ENCODE measurements at regions not wholly inside any gene's neighbourhood (a gene's known extent, or its start where the extent isn't known, plus 50 kb on each side); places are given as distances from the start of the nearest gene placed in this dataset.

DNA sequence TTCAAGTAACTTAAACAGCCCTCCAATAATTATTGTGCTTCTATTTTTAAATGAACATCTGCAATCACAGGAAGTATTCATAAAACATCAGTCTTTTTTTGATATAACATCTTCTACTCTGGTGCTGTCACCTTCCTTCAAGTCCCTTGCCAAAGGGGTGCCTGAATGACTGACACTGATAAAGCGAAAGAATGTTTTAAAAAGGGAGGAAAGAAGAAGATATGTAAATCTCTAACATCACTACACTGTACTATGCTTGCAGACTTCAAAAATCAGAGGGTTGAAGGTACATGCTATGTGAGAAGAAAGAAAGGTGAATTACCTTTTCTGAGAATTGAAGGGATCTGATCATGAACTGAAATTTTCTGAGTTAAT is 253.7 kb downstream of the ZPLD1 start:
- TF ChIP-seq, protein P1, sequence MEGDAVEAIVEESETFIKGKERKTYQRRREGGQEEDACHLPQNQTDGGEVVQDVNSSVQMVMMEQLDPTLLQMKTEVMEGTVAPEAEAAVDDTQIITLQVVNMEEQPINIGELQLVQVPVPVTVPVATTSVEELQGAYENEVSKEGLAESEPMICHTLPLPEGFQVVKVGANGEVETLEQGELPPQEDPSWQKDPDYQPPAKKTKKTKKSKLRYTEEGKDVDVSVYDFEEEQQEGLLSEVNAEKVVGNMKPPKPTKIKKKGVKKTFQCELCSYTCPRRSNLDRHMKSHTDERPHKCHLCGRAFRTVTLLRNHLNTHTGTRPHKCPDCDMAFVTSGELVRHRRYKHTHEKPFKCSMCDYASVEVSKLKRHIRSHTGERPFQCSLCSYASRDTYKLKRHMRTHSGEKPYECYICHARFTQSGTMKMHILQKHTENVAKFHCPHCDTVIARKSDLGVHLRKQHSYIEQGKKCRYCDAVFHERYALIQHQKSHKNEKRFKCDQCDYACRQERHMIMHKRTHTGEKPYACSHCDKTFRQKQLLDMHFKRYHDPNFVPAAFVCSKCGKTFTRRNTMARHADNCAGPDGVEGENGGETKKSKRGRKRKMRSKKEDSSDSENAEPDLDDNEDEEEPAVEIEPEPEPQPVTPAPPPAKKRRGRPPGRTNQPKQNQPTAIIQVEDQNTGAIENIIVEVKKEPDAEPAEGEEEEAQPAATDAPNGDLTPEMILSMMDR (IDR thresholded peaks at IDR 0.05) = no peak
- TF ChIP-seq EZH2 (IDR thresholded peaks at IDR 0.05) (no peak), EZH2phosphoT487 (IDR thresholded peaks at IDR 0.05) (no peak)
- H3K4me1 Mint-ChIP-seq = peaks cover 12% of the 10 kb centered on the region
- Histone ChIP-seq H3K9ac (no peak overlapping the region), H3K27ac (peak overlapping the region; percentile 64), H3K4me3 (no peak overlapping the region), H3K36me3 (no peaks in the 10 kb centered on the region), H3K27me3 (no peaks in the 10 kb centered on the region), H3K4me1 (peaks cover 26% of the 10 kb centered on the region), H4K20me1 (ENCODE audit: low read depth) (no peaks in the 10 kb centered on the region), H2AFZ (replicated peaks) (no peak overlapping the region), H3K4me2 (peak overlapping the region; percentile 56), H3K79me2 (ENCODE audit: low read depth) (no peaks in the 10 kb centered on the region), H3K9me3 (ENCODE audit: low read depth) (no peaks in the 10 kb centered on the region), H3F3A (ENCODE audit: low read depth) (peaks cover 34% of the 10 kb centered on the region)
- H3K9me3 Mint-ChIP-seq = no peaks in the 10 kb centered on the region
- H3K4me3 Mint-ChIP-seq = no peak overlapping the region
- no peaks in the 10 kb centered on the region for H3K27me3 Mint-ChIP-seq (ENCODE audit: insufficient read depth, low read depth)
- no peak for DNase-seq (ENCODE audit: low spot score)
- H3K27ac Mint-ChIP-seq = no peak overlapping the region
- no peaks in the 10 kb centered on the region for H3K36me3 Mint-ChIP-seq

DNA sequence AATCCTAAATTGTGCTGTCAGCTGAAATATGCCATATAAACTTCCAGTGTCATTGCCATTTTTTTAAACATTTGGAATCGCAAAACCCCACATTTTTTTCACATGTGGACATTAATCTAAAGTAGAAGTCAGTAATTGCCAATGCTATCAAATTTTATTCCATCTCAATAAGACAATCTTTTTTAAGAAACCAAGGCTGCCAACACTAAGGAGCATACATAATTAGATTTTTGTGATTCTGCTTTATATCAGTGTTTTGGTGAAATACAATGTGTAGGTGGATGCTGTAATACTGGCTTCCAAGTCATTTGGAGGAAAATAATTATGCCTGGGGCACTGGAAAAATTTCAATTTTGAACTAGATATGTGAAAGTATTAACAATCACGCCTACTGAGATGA is 256.7 kb downstream of the ZPLD1 start:
- Mint-ChIP-seq H3K4me3 (no peak overlapping the region), H3K27me3 (ENCODE audit: insufficient read depth, low read depth) (no peaks in the 10 kb centered on the region), H3K4me1 (peaks cover 12% of the 10 kb centered on the region), H3K9me3 (peaks cover 2% of the 10 kb centered on the region), H3K27ac (no peak overlapping the region), H3K36me3 (no peaks in the 10 kb centered on the region)
- Histone ChIP-seq H3K27me3 (no peaks in the 10 kb centered on the region), H3K9me3 (ENCODE audit: low read depth) (no peaks in the 10 kb centered on the region), H3K27ac (no peak overlapping the region), H2AFZ (replicated peaks) (peak overlapping the region; percentile 47), H3K36me3 (no peaks in the 10 kb centered on the region), H3K4me1 (peaks cover 22% of the 10 kb centered on the region), H4K20me1 (ENCODE audit: low read depth) (no peaks in the 10 kb centered on the region), H3K79me2 (ENCODE audit: low read depth) (no peaks in the 10 kb centered on the region), H3K4me2 (no peak overlapping the region), H3K4me3 (no peak overlapping the region), H3F3A (ENCODE audit: low read depth) (peaks cover 32% of the 10 kb centered on the region), H3K9ac (no peak overlapping the region)
- TF ChIP-seq EZH2phosphoT487 (IDR thresholded peaks at IDR 0.05) = no peak
- TF ChIP-seq, protein P1 (IDR thresholded peaks at IDR 0.05) = no peak
- no peak for TF ChIP-seq EZH2 (IDR thresholded peaks at IDR 0.05)
- no peak for DNase-seq (ENCODE audit: low spot score)

DNA sequence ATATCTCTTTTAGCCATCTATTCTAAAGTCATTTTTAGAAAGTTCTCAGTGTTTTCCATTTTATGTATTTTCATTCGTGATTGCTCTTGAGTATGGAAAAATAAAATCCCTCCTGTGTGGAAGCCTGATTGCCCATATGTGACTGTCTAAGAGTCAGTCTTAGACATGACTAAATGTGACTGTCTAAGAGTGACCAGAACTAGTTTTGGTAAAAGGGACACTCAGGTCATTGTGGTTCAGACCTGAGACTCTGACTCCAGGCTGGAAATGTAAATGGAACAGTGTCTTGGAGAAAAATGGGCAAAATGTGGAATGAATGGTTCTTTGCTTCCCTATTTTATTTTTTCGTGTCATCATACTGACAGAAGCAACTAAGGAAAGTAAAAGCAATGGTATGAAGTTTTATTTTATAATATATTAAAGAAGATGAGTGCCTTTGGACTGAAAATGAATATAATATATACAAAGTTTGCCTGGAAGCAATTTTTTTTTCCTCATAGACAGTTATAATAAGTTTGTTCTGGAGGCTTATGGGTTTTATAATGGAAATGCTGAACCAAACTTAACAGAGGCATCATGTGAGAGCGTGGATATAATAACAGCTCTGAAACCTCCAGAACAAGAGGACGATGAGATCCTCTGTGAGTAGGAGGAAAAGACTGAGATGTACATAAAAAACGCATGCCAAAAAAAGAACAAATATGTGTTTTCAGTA is 264.4 kb downstream of the ZPLD1 start:
- H3K27me3 ChIP-seq = no peaks in the 10 kb centered on the region
- Mint-ChIP-seq H3K27ac (no peak overlapping the region), H3K4me1 (no peaks in the 10 kb centered on the region), H3K27me3 (ENCODE audit: insufficient read depth, low read depth) (peaks cover 2% of the 10 kb centered on the region), H3K9me3 (peaks cover 2% of the 10 kb centered on the region), H3K4me3 (no peak overlapping the region), H3K36me3 (no peaks in the 10 kb centered on the region)
- H3K27ac ChIP-seq = no peak overlapping the region
- H3K79me2 ChIP-seq (ENCODE audit: low read depth) = no peaks in the 10 kb centered on the region
- no peak overlapping the region for H3K4me3 ChIP-seq
- no peaks in the 10 kb centered on the region for H4K20me1 ChIP-seq (ENCODE audit: low read depth)
- H2AFZ ChIP-seq (replicated peaks) = no peak overlapping the region
- no peak for TF ChIP-seq EZH2phosphoT487 (IDR thresholded peaks at IDR 0.05)
- TF ChIP-seq EZH2 (IDR thresholded peaks at IDR 0.05) = no peak
- TF ChIP-seq, protein P1 (IDR thresholded peaks at IDR 0.05) = no peak
- DNase-seq (ENCODE audit: low spot score) = no peak
- no peaks in the 10 kb centered on the region for H3K36me3 ChIP-seq
- no peaks in the 10 kb centered on the region for H3F3A ChIP-seq (ENCODE audit: low read depth)
- H3K9ac ChIP-seq = no peak overlapping the region
- no peaks in the 10 kb centered on the region for H3K9me3 ChIP-seq (ENCODE audit: low read depth)
- no peaks in the 10 kb centered on the region for H3K4me1 ChIP-seq
- no peak overlapping the region for H3K4me2 ChIP-seq

All from neural progenitor cell (in vitro differentiated cells).